ENCODE measurements at regions not wholly inside any gene's neighbourhood (a gene's known extent, or its start where the extent isn't known, plus 50 kb on each side); places are given as distances from the start of the nearest gene placed in this dataset.

DNA sequence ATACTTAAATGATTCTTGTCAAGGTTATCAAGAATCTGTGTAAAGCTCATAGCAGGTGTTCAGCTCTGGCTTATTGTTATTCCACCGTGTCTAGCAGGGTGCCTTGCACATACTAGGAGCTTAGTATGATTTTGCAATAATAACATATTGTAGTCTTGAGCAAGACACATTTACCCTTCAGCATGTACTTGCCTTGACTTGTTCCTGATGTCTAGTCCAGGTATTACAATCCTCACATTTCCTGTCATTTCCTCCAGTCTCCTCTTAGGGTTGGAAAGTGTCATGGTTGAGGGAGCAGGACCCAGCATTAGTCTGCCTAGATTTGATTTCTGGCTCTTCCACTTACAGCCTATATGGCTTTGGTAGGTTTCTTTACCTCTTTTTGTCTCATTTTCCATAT is 246.1 kb downstream of the RAD51AP2 start:
- DNase-seq (ENCODE audit: low read depth, low spot score) (no peak), ATAC-seq (no peak), FAIRE-seq (no peak)
- ChIA-PET POLR2A (no interaction called here), RAD21 (ENCODE audit: unreplicated experiment) (no interaction called here), CTCF (no interaction called here), SMC1A (ENCODE audit: uncharacterized antibody, unreplicated experiment) (interaction anchor here (0.9 kb wide), 1 partner anchor 26 kb away, joined by 3 read pairs; no protein-coding TSS in a partner anchor)
- 0% methylated on average over 1 of the region's 1 CpG for WGBS (ENCODE audit: insufficient coverage, insufficient replicate concordance, low lambda C conversion rate, missing lambda C conversion rate)
- Histone ChIP-seq H3K4me3 (no peak overlapping the region), H3K9me3 (replicated peaks; ENCODE audit: control insufficient read depth, insufficient read depth, low read length) (no peaks in the 10 kb centered on the region), H4K20me1 (ENCODE audit: control insufficient read depth, insufficient read depth) (no peaks in the 10 kb centered on the region), H3K4me2 (ENCODE audit: control insufficient read depth, insufficient read depth) (no peak overlapping the region), H2AFZ (ENCODE audit: control insufficient read depth, low read depth, low read length) (no peak overlapping the region), H3K27ac (ENCODE audit: control insufficient read depth, insufficient read depth) (no peak overlapping the region), H3K27me3 (replicated peaks in 1 of 2; ENCODE audit: control insufficient read depth in 2 of 2, insufficient read depth in 2 of 2, low read length in 1 of 2) (0 out of 4 replicates have a peak, but pooled peaks cover 0 to 3% of the 10 kb centered on the region in 2 experiments), H3K4me1 (ENCODE audit: control insufficient read depth, insufficient read depth, low read length) (no peaks in the 10 kb centered on the region), H3K79me2 (ENCODE audit: control insufficient read depth, insufficient read depth, low read length) (no peaks in the 10 kb centered on the region), H3K9ac (ENCODE audit: control insufficient read depth, insufficient read depth, low read length) (no peak overlapping the region), H3K36me3 (ENCODE audit: control insufficient read depth in 2 of 2, insufficient read depth in 2 of 2, low read length in 1 of 2) (no peaks in the 10 kb centered on the region)
- BruUV-seq (replicated peaks), result no TSS peak
- intact Hi-C loops (cut with micrococcal nuclease; ENCODE audit: unreplicated experiment), result no loop called here
- in situ Hi-C loops (cut with MboI), result no loop called here
- TF ChIP-seq CEBPB (IDR thresholded peaks at IDR 0.05; ENCODE audit: borderline replicate concordance in 1 of 2, low read depth in 2 of 2, low read length in 2 of 2), result no peak
- no peak for TF ChIP-seq EZH2 (IDR thresholded peaks at IDR 0.05; ENCODE audit: borderline replicate concordance, control insufficient read depth, low read depth, low read length)
- no peak for TF ChIP-seq DPF2 (IDR thresholded peaks at IDR 0.05)
- no peak for TF ChIP-seq GABPA (IDR thresholded peaks at IDR 0.05; ENCODE audit: low read depth)
- TF ChIP-seq PML (IDR thresholded peaks at IDR 0.05; ENCODE audit: low read length), result no peak
- TF ChIP-seq, protein P1, sequence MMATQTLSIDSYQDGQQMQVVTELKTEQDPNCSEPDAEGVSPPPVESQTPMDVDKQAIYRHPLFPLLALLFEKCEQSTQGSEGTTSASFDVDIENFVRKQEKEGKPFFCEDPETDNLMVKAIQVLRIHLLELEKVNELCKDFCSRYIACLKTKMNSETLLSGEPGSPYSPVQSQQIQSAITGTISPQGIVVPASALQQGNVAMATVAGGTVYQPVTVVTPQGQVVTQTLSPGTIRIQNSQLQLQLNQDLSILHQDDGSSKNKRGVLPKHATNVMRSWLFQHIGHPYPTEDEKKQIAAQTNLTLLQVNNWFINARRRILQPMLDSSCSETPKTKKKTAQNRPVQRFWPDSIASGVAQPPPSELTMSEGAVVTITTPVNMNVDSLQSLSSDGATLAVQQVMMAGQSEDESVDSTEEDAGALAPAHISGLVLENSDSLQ (IDR thresholded peaks at IDR 0.05), result no peak
- no peak for TF ChIP-seq RAD51 (IDR thresholded peaks at IDR 0.05)
- TF ChIP-seq, protein P2, sequence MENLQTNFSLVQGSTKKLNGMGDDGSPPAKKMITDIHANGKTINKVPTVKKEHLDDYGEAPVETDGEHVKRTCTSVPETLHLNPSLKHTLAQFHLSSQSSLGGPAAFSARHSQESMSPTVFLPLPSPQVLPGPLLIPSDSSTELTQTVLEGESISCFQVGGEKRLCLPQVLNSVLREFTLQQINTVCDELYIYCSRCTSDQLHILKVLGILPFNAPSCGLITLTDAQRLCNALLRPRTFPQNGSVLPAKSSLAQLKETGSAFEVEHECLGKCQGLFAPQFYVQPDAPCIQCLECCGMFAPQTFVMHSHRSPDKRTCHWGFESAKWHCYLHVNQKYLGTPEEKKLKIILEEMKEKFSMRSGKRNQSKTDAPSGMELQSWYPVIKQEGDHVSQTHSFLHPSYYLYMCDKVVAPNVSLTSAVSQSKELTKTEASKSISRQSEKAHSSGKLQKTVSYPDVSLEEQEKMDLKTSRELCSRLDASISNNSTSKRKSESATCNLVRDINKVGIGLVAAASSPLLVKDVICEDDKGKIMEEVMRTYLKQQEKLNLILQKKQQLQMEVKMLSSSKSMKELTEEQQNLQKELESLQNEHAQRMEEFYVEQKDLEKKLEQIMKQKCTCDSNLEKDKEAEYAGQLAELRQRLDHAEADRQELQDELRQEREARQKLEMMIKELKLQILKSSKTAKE (IDR thresholded peaks at IDR 0.05; ENCODE audit: low read depth, poor library complexity, severe bottlenecking), result no peak
- no peak for TF ChIP-seq KLF5 (IDR thresholded peaks at IDR 0.05; ENCODE audit: partially characterized antibody)
- no peak for TF ChIP-seq RELA (IDR thresholded peaks at IDR 0.05; ENCODE audit: borderline replicate concordance, partially characterized antibody)
- TF ChIP-seq, protein P3, sequence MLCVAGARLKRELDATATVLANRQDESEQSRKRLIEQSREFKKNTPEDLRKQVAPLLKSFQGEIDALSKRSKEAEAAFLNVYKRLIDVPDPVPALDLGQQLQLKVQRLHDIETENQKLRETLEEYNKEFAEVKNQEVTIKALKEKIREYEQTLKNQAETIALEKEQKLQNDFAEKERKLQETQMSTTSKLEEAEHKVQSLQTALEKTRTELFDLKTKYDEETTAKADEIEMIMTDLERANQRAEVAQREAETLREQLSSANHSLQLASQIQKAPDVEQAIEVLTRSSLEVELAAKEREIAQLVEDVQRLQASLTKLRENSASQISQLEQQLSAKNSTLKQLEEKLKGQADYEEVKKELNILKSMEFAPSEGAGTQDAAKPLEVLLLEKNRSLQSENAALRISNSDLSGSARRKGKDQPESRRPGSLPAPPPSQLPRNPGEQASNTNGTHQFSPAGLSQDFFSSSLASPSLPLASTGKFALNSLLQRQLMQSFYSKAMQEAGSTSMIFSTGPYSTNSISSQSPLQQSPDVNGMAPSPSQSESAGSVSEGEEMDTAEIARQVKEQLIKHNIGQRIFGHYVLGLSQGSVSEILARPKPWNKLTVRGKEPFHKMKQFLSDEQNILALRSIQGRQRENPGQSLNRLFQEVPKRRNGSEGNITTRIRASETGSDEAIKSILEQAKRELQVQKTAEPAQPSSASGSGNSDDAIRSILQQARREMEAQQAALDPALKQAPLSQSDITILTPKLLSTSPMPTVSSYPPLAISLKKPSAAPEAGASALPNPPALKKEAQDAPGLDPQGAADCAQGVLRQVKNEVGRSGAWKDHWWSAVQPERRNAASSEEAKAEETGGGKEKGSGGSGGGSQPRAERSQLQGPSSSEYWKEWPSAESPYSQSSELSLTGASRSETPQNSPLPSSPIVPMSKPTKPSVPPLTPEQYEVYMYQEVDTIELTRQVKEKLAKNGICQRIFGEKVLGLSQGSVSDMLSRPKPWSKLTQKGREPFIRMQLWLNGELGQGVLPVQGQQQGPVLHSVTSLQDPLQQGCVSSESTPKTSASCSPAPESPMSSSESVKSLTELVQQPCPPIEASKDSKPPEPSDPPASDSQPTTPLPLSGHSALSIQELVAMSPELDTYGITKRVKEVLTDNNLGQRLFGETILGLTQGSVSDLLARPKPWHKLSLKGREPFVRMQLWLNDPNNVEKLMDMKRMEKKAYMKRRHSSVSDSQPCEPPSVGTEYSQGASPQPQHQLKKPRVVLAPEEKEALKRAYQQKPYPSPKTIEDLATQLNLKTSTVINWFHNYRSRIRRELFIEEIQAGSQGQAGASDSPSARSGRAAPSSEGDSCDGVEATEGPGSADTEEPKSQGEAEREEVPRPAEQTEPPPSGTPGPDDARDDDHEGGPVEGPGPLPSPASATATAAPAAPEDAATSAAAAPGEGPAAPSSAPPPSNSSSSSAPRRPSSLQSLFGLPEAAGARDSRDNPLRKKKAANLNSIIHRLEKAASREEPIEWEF (IDR thresholded peaks at IDR 0.05; ENCODE audit: insufficient replicate concordance, low read depth, low read length), result no peak
- TF ChIP-seq, protein P4, sequence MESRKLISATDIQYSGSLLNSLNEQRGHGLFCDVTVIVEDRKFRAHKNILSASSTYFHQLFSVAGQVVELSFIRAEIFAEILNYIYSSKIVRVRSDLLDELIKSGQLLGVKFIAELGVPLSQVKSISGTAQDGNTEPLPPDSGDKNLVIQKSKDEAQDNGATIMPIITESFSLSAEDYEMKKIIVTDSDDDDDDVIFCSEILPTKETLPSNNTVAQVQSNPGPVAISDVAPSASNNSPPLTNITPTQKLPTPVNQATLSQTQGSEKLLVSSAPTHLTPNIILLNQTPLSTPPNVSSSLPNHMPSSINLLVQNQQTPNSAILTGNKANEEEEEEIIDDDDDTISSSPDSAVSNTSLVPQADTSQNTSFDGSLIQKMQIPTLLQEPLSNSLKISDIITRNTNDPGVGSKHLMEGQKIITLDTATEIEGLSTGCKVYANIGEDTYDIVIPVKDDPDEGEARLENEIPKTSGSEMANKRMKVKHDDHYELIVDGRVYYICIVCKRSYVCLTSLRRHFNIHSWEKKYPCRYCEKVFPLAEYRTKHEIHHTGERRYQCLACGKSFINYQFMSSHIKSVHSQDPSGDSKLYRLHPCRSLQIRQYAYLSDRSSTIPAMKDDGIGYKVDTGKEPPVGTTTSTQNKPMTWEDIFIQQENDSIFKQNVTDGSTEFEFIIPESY (IDR thresholded peaks at IDR 0.05), result no peak
- no peak for TF ChIP-seq SUZ12 (IDR thresholded peaks at IDR 0.05; ENCODE audit: unreplicated experiment)
